GM20000 (cell line): ENCODE measurements at regions not wholly inside any gene's neighbourhood (a gene's known extent, or its start where the extent isn't known, plus 50 kb on each side); places are given as distances from the start of the nearest gene placed in this dataset.

ENCODE experiments used
- DNase-seq: peaks from one replicate; pipeline ENCODE4 v3.0.0; 2012; ENCODE audit warnings: low spot score
- CTCF ChIP-seq: IDR thresholded peaks from 2 replicates; pipeline ENCODE4 v1.5.1; 2012; ENCODE audit warnings: mild to moderate bottlenecking, control low read depth; ENCODE audit errors: extremely low read depth, missing control alignments

GRCh38 chrX:10083809-10084208, 73.0 kb upstream of the CLCN4 start:
- TF ChIP-seq CTCF: no peak

GRCh38 chrX:10085223-10085622, 71.6 kb upstream of the CLCN4 start:
- no peak for TF ChIP-seq CTCF
- no peak for DNase-seq

More at GRCh38 chrX:10083809-10084208, 73.0 kb upstream of the CLCN4 start:
- no peak for DNase-seq

- no peak for TF ChIP-seq CTCF
- DNase-seq: no peak
Observed at GRCh38 chrX:10086676-10087075, 70.1 kb upstream of the CLCN4 start.

GRCh38 chrX:10087391-10087790, 69.4 kb upstream of the CLCN4 start:
- TF ChIP-seq CTCF: no peak
- no peak for DNase-seq

GRCh38 chrX:10089378-10089795, 67.4 kb upstream of the CLCN4 start:
- TF ChIP-seq CTCF: no peak
- DNase-seq: no peak

GRCh38 chrX:10090319-10090718, 66.5 kb upstream of the CLCN4 start:
- no peak for DNase-seq
- TF ChIP-seq CTCF: no peak

- no peak for DNase-seq
- no peak for TF ChIP-seq CTCF
Observed at GRCh38 chrX:10095246-10095645, 61.5 kb upstream of the CLCN4 start.
